GM19452 (cell line): ENCODE measurements at regions not wholly inside any gene's neighbourhood (a gene's known extent, or its start where the extent isn't known, plus 50 kb on each side); places are given as distances from the start of the nearest gene placed in this dataset.
"Not testable (repeated sequence)": the region's sequence is repeated elsewhere in the genome, so short reads cannot be mapped to it uniquely, and the experiment has no call there.

ENCODE experiments used
- ATAC-seq: cut with Tn5 transposase; IDR thresholded peaks from one replicate; pipeline ENCODE4 v1.9.1; 2021; ENCODE audit not compliant: unreplicated experiment

GRCh38 chr10:33487014-33487776 is 152.7 kb upstream of the NRP1 start:
- no peak for ATAC-seq

DNA sequence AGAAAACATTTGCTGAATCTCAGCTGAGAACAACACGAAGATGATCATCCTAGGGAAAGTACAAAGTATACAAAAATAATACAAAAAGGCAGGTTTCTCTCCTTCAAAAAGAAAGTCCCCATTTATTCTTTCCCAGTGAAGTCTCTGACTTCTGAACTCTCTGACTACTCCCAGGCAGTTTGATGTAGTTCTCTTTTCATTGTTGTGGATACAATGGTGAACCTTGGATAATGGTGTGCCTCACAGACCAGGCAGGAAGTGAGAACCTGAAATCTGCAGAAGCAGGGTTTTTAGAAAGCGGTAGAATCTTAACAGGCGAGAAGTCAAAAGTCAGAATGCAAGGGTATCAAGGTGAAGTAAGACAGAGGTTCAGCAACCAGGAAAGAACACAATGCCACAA is 150.8 kb upstream of the NRP1 start:
- no peak for ATAC-seq

DNA sequence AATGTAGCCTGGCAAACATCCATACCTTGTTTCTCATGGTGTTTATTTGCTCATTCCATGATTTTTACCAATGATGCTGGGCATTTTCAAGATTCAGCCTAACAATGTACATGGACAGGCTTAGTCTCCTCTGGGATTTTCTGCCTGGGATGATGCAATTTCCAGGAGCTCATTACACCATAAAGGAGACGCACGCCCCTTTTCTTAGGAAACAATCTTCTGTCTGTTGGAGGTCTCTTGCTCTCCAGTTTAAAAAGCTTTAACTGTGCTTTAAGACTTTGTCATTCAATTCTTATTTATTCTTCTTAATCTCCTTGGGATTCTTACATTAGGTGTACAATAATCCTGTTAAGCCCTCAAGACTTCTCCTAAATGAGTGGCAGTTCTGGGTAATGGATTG is 150.3 kb upstream of the NRP1 start:
- no peak for ATAC-seq

GRCh38 chr10:33483816-33484190 is 149.3 kb upstream of the NRP1 start:
- ATAC-seq, result no peak

- ATAC-seq, result no peak
Observed at GRCh38 chr10:33483124-33483815, 148.8 kb upstream of the NRP1 start.

- no peak for ATAC-seq
Observed at GRCh38 chr10:33482486-33482885, 148.0 kb upstream of the NRP1 start.

DNA sequence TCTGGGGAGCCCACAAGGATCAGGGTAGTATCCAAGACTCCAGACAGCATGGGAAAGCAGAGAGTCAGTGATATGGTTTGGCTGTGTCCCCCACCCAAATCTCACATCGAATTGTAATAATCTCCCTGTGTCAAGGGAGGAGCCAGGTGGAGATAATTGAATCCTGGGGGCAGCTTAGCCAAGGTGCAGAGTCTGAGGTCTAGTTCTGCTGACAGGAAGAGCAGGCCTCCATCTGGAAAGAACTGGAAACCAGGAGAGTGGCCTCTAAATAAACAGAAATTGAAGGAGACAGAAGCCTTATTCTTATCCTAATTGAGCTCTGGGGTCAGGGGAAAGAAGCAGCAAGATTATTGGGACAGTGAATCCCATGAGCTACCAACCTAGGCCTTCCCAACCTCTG is 146.7 kb upstream of the NRP1 start:
- ATAC-seq, result no peak

GRCh38 chr10:33480417-33480816 is 145.9 kb upstream of the NRP1 start:
- not testable (repeated sequence) for ATAC-seq

- no peak for ATAC-seq
Observed at GRCh38 chr10:33478675-33479125, 144.2 kb upstream of the NRP1 start.

DNA sequence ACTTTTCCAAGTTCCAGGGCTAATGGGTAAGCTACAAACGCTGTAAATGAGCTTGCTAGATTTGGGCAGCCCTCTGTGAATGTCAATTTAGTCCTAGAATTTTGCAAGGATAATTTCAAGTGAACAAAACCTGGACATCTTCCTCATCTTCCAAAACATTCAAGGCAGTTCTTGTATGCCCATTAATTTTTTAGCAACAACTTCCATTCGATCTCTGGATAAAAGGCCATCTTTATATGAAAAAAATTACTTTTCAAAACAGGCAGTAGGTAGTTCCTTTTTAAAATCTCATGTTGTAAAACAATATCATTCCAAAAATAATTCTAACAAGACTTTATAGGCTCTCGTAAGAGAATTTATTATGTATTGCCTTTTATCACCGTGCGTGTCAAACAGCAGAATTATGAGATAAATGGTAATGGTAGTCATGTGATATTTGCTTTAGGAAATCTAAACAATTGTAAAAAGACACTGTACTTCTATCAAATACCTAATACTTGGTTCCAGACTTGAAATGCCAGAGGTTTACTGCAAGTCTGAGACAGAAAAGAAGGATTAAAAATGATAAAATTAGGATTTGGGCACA is 143.7 kb upstream of the NRP1 start:
- ATAC-seq, result no peak

- ATAC-seq, result no peak
Observed at GRCh38 chr10:33477291-33478088, 143.0 kb upstream of the NRP1 start.

GRCh38 chr10:33476757-33477273 is 142.3 kb upstream of the NRP1 start:
- no peak for ATAC-seq

GRCh38 chr10:33473688-33474087 is 139.2 kb upstream of the NRP1 start:
- no peak for ATAC-seq

GRCh38 chr10:33468006-33468405 is 133.5 kb upstream of the NRP1 start:
- not testable (repeated sequence) for ATAC-seq

- no peak for ATAC-seq
Observed at GRCh38 chr10:33465747-33466146, 131.3 kb upstream of the NRP1 start.

GRCh38 chr10:33463011-33463410 is 128.5 kb upstream of the NRP1 start:
- ATAC-seq, result no peak

- no peak for ATAC-seq
Observed at GRCh38 chr10:33461295-33461640, 126.8 kb upstream of the NRP1 start.

- no peak for ATAC-seq
Observed at GRCh38 chr10:33460505-33461294, 126.2 kb upstream of the NRP1 start.

DNA sequence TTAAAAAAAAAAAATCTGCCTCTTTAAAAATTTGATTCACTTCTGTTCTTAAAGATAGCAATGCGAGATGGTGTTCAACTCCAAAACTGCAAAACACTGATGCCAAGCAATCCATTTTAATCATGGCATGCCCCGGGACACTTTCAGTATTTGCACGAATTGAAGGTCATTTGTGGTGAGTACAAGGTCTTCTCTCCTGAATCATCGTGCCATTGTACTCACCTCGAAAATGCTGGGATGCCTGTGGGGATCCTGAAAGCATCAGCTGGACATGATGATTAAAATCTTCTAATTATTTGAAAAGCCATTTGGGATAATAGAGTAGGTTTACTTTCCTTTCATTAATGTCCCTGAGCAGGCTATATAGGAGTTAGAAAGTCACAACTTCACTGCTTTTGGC is 125.1 kb upstream of the NRP1 start:
- no peak for ATAC-seq

- ATAC-seq, result no peak
Observed at GRCh38 chr10:33455029-33455428, 120.6 kb upstream of the NRP1 start.
